Transverse colon (tissue), 4 donors: ENCODE measurements at regions not wholly inside any gene's neighbourhood (a gene's known extent, or its start where the extent isn't known, plus 50 kb on each side); places are given as distances from the start of the nearest gene placed in this dataset.

Source experiments
- CTCF ChIP-seq, 5 experiments: fragments of 200-600 bp in 3 of 5; fragments of 450-650 bp in 2 of 5; sonication (generic) in 3 of 5; IDR thresholded peaks; 1 replicate in 2 of 5; 2 replicates in 3 of 5; pipeline ENCODE4 v1.5.1; 2016 to 2017; ENCODE audit warnings: antibody characterized with exemption in 5 of 5, inconsistent platforms in 3 of 5, mild to moderate bottlenecking in 2 of 5, moderate library complexity in 1 of 5
- EP300 ChIP-seq: sonication (generic); formaldehyde crosslinking; IDR thresholded peaks from one replicate; pipeline ENCODE4 v1.6.1; 2017; ENCODE audit warnings: antibody characterized with exemption, low read depth
- POLR2A ChIP-seq: fragments of 450-650 bp; IDR thresholded peaks from one replicate; pipeline ENCODE4 v1.6.1; 2016; ENCODE audit warnings: antibody characterized with exemption, mild to moderate bottlenecking, moderate library complexity
- POLR2AphosphoS5 ChIP-seq, 3 donors: sonication (generic); formaldehyde crosslinking; IDR thresholded peaks; one replicate each; pipeline ENCODE4 v1.6.1; 2016; ENCODE audit warnings: antibody characterized with exemption in 3 of 3

GRCh38 chr6:45714006-45714730 is 301.5 kb downstream of the CLIC5 start:
- TF ChIP-seq CTCF (IDR thresholded peaks at IDR 0.05), result no peak
- no peak for TF ChIP-seq POLR2AphosphoS5 (IDR thresholded peaks at IDR 0.05)
- no peak for TF ChIP-seq POLR2A
- no peak for TF ChIP-seq EP300
